GM18508 (cell line): ENCODE measurements at regions not wholly inside any gene's neighbourhood (a gene's known extent, or its start where the extent isn't known, plus 50 kb on each side); places are given as distances from the start of the nearest gene placed in this dataset.
"Not testable (repeated sequence)": the region's sequence is repeated elsewhere in the genome, so short reads cannot be mapped to it uniquely, and the experiment has no call there.

Experiments used
- ATAC-seq: cut with Tn5 transposase; IDR thresholded peaks from one replicate; pipeline ENCODE4 v1.9.1; 2021; ENCODE audit warnings: moderate number of reproducible peaks; ENCODE audit not compliant: insufficient read depth, unreplicated experiment

DNA sequence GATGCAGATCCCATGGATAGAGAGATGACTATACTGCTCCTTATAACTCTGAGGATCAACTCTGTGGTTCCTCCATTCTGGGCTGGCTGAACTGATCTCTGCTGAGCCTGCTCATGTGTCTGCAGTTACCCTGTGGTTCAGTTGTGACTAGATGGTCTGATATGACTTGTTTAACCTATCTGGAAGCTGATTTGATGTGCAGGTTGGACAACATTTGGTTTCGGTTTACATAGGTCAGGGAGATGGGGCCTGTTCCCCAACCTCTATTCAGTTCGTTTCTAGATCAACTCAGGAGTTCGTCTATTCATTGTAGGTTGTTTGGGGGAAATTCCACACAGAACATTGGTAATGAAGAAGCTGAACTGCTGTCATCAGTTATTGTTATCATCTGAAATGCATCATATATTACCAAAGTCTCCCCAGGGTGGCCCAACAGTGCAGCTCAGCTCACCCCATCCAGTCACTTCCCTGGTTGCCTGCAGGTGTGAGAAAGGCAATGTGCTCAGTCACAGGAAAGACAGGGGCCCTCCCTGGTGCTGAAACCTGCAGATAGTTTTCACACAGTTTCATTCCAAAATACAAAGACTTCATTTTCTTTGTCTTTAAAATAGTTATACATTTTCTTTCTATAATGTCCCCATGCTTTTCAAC is 415.0 kb downstream of the RPIA start:
- ATAC-seq, result not testable (repeated sequence)

GRCh38 chr2:89112434-89112833 is 421.0 kb downstream of the RPIA start:
- not testable (repeated sequence) for ATAC-seq

DNA sequence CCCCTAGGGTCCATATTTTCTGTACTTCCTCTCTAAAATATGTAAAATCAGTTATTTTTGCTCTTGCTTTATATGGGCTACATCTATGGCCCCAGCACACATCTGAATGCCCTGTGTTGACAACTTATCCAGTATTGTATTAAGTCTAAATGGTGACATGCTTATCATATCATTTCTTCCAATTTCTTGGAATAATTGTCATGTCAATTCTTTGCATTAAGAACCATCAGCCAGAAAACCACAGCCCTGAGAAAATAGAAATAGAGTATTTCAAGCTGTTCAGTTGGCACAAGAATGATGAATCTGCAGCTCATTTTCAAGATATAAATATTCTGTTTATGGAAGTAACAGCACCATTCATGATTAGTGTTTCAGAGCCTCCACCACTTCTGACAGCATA is 421.8 kb downstream of the RPIA start:
- ATAC-seq, result not testable (repeated sequence)

DNA sequence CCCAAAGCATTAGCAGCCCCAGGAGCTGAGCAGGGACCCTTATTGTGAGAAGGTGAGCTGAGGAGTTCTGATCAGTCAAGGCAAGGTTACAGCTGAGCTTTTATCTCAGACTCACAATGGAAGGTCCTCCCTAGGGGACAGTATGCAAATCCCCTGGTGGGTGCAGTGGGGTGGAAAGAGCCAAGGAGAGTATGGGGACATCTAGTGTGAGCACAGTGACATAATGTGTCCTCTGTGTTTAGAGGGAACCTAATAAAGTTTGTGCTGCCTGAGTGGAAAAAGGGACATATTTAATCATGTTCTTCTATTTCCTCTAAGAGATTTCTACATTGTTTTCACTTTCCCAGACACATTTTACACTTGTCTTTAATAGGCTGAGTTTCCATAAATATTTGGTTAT is 438.0 kb downstream of the RPIA start:
- not testable (repeated sequence) for ATAC-seq

DNA sequence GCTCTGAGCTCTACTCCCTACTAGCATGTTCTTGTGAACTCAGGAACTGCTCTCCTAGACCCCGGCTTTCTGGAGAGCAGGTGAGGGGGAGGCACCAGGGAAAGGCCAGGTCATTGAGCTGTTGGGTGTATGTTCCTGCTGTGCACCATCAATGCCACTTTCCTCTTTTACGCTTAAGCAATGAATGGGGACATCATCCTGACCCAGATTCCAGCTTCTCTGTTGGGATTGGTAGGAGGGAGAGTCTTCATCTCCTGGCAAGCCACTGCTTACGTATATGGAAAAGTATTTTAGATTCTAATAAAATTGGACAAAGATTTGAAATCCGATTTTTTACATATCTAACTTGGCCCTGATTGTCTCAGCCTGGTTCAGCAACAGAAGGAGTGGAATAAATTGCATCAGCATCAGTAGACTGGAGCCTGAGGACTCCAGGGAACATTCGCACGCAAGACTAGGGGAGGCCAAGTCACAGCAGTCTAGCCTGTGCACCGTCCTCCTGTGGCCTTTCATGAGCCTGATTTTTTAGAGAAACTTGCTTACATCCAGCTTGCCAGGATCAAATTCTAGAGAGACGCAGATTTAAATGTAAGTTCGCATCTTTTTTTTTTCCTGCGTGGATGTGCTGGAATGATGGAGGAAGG is 439.3 kb downstream of the RPIA start:
- not testable (repeated sequence) for ATAC-seq

- not testable (repeated sequence) for ATAC-seq
These were observed 451.5 kb downstream of the RPIA start for GRCh38 chr2:89142959-89143358.

DNA sequence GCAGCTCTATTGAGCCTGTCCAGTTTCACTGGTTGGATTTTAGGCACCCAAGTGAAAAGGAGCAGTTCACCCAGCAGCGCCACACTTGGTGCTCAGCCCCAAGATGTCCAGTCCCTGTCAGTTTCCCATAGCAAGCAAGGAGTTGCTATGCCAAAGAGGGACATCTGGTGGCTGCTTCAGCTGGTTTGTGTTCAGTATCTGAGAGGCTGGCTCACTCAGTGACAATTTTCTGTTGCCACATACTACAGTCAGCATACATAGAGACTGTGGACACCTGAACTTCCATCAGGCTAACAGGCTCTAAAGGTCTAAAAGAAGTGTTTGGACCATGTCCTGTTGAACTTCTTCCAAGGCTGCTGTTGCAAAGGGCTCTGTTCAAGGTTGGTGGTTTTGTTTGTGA is 453.9 kb downstream of the RPIA start:
- ATAC-seq, result not testable (repeated sequence)

GRCh38 chr2:89148256-89148655 is 456.8 kb downstream of the RPIA start:
- ATAC-seq, result not testable (repeated sequence)

- ATAC-seq, result not testable (repeated sequence)
These were observed 460.2 kb downstream of the RPIA start for GRCh38 chr2:89151699-89152098.

GRCh38 chr2:89152501-89152900 is 461.0 kb downstream of the RPIA start:
- not testable (repeated sequence) for ATAC-seq

GRCh38 chr2:89153210-89153609 is 461.7 kb downstream of the RPIA start:
- ATAC-seq, result not testable (repeated sequence)

DNA sequence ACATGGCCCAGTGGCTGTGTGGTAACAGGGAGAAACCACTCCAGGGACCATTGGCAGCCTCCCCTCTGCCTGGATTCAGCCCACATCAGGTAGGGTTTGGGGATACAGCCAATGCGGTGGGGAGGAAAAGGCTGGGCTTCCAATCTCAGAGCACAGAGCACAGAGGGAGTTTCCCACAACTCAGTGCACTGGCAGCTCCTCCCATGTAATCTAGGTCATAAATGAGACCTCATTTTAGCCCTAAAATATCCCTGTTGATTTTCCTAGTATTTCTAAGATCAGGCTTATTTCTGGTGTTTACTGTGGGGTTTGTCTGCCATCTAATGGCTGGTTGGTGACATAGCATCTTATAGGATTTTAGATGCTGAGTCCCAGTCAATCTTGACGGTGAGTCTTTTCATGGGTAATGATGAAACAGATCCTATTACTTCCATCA is 462.8 kb downstream of the RPIA start:
- ATAC-seq, result not testable (repeated sequence)

DNA sequence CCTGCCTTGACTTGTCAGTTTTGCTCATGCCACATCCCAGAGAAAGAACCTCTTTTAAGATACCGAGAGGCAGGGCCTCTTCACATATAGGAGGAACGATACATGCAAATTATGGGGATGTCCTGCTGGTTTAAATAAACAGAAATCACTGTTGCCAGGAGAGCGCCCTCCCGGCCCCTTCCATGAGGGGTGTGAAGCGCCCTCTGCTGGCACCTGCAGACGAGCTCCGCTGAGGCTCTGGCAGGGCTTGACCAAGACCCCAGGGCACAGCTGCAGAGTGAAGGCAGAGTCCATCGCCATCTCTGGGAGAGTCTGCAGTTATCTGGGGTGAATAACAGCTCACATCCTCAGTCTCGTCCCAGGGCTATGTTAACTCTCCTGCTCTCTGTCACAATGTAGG is 468.8 kb downstream of the RPIA start:
- ATAC-seq, result not testable (repeated sequence)

- not testable (repeated sequence) for ATAC-seq
These were observed 470.2 kb downstream of the RPIA start for GRCh38 chr2:89161626-89162025.

DNA sequence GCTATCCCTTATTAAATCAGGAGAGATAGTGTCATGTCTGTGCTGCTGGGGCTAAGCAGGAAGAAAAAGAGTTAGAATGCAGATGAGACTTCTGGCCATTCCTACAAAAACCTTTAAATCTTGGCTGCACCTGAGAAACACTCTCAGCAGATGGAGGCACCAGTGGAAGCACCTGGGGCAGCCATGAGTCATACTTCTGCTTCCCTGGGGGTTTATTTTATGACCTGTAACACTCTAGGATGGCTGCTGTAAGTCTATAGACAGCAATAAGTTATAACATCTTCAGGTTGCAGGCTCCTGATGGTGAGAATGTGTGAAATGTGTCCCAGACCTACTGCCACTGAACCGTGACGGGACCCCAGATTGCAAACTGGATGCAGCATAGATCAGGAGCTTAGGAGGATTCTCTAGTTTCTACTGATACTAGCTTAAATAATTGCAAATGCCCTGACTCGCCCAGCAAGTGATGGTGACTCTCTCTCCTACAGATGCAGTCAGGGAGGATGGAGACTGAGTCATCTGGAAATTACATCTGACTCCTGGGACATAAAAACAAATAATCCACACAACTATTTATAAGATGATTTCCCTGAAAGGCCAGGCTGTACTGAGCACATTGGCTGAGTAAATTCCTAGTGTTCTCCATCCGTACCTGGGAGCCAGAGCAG is 479.2 kb downstream of the RPIA start:
- not testable (repeated sequence) for ATAC-seq

GRCh38 chr2:89171174-89171519 is 479.7 kb downstream of the RPIA start:
- ATAC-seq, result not testable (repeated sequence)

- not testable (repeated sequence) for ATAC-seq
These were observed 485.5 kb downstream of the RPIA start for GRCh38 chr2:89177004-89177403.

DNA sequence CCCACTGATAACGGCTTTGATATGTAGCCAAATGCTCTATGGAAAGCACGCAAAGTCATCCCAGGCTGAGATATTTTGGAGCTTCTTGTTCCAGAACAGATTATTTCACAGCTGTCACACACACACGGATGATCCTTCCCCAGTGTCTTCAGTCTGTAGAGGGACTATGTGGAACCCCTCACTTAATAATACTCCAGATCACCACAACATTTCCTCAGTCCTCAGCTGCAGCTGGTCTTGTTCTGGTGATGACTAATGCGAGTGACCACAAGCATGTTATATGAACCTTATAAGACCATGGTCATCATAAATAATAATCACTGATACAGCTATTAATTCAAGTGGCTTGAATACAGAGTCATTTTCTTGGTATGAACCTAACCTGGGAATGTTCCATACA is 490.7 kb downstream of the RPIA start:
- not testable (repeated sequence) for ATAC-seq

DNA sequence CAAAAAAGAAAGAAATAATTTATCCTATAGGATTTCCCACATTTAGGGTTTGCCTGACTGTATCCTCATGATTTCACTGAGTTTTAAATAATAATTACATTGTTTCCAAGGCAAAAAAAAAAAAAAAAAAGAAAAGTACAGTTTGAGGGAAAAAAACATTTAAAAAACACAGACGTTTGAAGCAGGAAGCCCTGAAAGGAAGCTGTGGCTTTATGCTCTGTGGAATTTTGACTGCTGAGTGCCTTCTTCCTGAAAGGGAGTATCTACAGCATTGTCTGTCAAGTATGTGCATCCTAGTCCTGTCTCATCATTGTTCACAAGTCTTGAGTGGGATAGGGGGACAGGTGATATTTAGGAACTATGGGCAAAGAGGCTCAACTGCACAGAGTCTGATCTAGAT is 493.3 kb downstream of the RPIA start:
- ATAC-seq, result not testable (repeated sequence)

DNA sequence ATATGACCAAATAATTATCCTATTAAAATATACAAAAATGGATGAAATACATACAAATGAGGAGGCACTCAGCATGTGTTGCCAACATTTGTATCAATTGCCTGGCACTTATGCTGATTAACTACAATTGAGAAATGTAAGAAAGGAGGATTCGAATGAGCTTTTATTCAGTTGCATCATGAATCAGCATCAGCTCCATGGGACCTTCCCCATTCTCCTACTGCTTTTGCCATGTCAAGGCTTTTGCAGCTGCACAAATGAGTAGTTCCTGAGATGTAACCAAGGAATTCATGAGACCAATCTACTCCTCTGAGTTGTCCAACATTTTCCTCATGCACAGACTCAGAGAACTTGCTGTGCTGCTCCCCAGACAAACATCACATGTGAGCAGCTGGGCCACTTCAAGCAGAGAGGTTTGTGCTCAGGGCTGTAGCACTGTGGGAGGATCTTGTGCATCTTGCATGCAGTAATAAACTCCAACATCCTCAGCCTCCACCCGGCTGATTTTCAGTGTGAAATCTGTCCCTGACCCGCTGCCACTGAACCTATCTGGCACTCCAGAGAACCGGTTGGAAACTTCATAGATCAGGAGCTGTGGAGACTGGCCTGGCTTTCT is 504.3 kb downstream of the RPIA start:
- not testable (repeated sequence) for ATAC-seq

DNA sequence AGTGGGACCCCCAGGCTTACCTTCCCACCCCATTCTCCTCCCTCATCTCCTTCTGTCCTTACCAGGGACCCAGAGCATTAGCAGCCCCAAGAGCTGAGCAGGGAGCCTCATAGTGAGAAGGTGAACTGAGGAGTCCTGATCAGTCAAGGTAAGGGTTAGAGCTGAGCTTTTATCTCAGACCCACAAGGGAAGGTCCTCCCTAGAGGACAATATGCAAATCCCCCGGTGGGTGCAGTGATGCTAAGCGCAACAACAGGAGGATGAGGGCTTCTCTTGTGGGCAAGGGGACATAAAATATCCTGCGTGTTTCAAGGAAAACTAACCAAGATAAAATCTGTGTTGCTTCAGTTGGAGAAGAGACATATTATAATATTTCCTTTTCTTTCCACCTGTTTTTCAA is 505.2 kb downstream of the RPIA start:
- ATAC-seq, result not testable (repeated sequence)
